HG03469 (cell line): ENCODE measurements at regions not wholly inside any gene's neighbourhood (a gene's known extent, or its start where the extent isn't known, plus 50 kb on each side); places are given as distances from the start of the nearest gene placed in this dataset.

Source experiments
- ATAC-seq: cut with Tn5 transposase; IDR thresholded peaks from one replicate; pipeline ENCODE4 v1.9.1; 2021; ENCODE audit warnings: mild to moderate bottlenecking, moderate library complexity, moderate number of reproducible peaks; ENCODE audit not compliant: unreplicated experiment

DNA sequence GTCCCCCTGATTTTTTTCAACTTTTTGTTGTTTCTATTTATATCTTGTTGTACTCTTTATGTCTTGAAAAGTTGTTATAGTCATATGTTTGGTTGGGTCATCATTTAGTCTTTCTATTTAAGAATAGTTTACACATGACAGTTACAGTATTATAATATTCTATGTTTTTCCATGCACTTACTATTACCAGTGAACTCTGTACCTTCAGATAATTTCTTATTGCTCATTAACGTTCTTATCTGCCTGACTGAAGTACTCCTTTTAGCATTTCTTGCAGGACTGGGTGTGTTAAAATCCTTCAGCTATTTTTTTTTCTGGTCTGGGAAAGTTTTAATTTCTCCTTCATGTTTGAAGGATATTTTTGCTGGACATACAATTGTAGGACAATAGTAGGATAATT, 157.7 kb upstream of the DIPK2B start:
- ATAC-seq: no peak

- ATAC-seq: no peak
Observed at GRCh38 chrX:45353456-45353855, 152.8 kb upstream of the DIPK2B start.

DNA sequence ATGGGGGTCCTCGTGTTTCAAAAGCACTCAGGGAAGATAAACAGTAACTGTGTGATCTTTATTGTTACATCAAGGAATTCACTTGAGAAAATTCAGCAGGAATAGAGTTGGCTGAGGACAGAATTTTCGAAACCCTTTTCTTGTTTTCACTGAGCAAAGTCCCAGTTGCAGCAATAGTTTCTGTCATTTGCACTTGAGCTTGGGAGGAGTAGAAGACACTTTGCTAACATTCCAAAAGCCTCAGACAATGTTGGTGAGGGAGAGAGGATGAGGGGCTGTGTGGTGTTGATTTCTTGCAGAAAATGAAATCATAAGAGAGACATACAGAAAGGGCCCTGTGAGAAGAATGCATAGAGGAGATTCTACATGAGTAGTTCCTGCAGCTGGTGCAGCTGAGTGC, 151.9 kb upstream of the DIPK2B start:
- ATAC-seq: no peak

- no peak for ATAC-seq
Observed at GRCh38 chrX:45351478-45351877, 150.8 kb upstream of the DIPK2B start.

DNA sequence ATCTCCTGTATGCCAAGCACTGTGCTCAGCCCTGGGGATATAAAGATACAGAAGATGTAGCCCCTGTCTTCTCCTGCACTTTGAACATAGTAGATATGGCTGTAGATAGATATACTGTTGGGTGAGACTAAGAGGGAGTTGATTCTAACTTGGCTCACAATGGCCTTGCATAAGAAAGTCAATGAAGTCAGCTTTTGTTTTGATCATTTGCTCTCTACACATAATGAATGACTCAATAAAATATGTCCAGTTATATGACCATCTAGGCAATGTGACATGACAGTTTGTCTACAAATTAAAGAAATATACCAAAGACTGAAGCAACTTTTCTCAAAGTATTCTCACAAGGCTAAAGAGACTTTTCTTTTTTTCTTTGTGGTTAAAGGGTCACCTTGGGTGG, 147.6 kb upstream of the DIPK2B start:
- ATAC-seq: no peak

GRCh38 chrX:45347877-45348276, 147.2 kb upstream of the DIPK2B start:
- ATAC-seq: no peak

GRCh38 chrX:45344594-45344993, 143.9 kb upstream of the DIPK2B start:
- ATAC-seq: no peak

DNA sequence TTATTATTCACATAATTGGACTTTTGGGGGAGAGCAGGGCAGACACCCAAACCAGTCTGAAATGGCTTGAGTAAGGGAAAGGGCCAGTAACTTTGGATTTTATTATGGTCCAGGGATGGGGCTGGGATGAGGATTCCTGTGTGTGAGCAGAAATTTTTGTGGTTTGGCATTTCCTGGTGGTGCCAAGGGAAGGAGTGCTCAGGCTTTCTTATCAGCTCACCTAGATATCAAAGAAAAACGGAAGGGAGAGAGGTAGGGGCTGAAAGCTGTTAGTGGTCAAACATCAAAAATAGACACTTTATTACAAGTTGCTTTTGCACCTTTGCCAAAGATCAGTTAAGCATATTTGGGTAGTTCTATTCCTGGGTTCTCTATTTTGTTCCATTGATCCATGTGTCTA, 128.5 kb upstream of the DIPK2B start:
- ATAC-seq: no peak

DNA sequence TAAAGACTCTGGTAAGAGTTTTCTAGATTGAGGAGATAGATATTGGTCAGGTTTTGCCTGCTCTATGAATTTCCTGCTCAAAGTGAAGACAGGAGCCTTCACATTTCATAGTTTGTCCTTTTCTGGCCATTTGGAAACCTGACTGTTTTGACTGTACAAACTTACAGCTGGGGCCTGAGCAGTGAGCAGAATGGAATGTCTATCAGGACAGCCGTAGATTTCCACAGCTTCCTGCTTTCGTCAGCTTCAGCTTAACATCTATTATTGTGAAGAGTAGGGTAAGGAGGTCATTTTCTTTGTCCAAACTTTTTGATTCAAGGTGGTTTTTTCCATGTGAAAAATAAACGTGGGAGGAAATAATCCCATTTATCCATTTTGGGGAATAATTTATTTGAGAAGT, 124.3 kb upstream of the DIPK2B start:
- no peak for ATAC-seq

GRCh38 chrX:45323387-45323786, 122.7 kb upstream of the DIPK2B start:
- no peak for ATAC-seq

- no peak for ATAC-seq
Observed at GRCh38 chrX:45322820-45323219, 122.1 kb upstream of the DIPK2B start.

GRCh38 chrX:45322382-45322781, 121.7 kb upstream of the DIPK2B start:
- ATAC-seq: no peak

- ATAC-seq: no peak
Observed at GRCh38 chrX:45320191-45320590, 119.5 kb upstream of the DIPK2B start.

DNA sequence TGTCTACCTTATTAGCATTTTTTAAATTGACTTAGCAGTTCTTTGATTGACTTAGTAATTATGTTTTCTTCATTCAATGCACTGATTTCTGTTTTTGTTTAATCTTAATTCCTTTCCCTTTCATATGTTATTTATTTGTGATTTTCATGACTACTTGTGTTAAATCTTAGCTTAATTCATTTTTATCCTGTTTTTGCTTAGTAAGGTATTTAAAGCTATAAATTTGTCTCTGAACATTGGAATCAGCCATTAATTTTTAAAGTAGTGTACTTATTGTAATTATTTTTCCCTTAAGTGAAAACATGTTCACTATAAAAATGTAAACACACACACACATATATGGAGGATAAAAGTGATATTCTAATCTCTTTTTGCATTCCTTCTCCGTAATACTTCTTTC, 109.1 kb upstream of the DIPK2B start:
- no peak for ATAC-seq

- no peak for ATAC-seq
Observed at GRCh38 chrX:45309096-45309495, 108.4 kb upstream of the DIPK2B start.

- ATAC-seq: no peak
Observed at GRCh38 chrX:45306794-45307193, 106.1 kb upstream of the DIPK2B start.

GRCh38 chrX:45300638-45301037, 100.0 kb upstream of the DIPK2B start:
- no peak for ATAC-seq

DNA sequence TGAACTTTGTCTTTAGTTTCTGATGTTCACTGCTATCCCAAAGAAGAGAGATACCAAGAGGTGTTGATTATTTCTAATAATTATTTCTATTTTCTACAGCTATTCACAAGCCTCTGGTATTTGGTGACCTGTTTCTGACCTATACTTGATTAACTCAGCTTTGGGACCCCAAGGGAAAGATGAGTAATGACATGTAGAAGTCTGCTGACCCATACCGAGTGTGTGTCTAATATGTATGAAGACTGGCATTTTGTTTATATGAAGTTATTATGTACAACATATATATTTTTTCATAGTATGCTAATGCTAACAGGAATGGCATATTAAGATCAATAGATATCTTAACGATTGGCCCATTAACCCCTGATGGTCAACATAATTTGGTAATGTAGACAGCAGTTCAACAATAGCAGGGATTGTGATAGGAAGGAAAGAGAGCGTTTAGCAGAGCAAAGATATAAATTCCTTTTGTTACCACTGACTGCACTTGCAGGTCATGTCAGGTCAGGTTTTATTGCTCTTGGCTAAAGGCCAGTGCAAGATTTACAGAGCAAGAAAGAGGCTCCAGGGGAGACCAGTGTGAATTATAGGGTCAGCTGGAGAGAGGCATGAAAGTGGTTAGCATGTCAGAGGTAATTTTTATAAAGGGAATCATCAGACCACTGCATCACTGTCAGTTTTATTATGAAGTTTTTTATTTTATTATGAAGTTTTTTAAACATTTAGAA, 94.7 kb upstream of the DIPK2B start:
- ATAC-seq: no peak

- no peak for ATAC-seq
Observed at GRCh38 chrX:45274576-45274975, 73.9 kb upstream of the DIPK2B start.

DNA sequence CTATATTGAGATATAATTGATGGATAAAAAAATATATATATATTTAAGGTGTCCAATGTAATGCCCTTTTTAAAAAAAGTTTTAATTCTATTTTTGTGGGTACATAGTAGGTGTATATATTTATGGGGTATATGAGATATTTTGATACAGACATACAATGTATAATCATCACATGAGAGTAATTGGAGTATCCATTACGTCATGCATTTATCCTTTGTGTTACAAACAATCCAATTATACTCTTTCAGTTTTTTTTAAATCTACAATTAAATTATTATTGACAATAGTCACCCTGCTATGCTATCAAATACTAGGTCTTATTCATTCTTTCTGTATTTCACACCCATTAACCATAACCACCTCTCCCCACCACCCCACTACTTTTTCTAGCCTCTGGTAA, 66.3 kb upstream of the DIPK2B start:
- no peak for ATAC-seq

DNA sequence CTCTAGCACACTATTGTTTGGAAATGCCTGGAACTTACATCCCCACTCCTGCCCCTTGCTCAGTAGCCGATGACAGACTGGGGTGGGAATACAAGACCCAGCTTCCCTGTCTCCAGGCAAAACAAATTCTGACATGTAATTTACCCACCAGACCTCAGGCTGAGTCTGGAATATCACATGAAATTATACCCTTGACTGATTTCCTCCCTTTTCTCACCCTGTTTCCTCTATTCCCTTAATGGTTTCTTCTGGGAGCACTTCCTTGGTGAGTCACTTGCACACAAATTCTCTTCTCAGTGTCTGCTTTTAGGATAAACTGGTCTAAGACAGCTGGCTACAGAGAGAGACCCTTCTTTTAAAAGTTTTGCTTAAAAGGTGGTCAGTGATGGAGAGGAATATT, 65.8 kb upstream of the DIPK2B start:
- ATAC-seq: no peak

DNA sequence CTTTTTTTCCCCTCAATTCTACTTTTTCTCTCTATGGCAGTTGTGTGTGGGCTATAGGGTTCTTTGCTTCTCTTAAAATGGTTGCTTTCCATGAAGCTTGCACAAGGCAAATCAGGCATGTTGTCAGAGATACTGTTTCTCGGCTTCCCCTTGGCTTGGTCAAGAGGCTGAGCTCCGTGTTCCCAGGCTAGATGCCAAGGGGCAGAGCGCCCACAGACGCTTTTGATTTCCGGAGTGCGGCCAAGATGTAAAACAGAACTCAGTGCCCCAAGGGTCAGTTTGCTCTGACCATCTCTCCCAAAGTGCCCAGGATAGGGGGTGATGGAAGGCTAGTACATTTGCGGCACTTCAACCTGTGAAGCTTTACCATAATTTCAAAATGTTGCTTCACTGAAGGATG, 64.2 kb upstream of the DIPK2B start:
- ATAC-seq: no peak

GRCh38 chrX:45261471-45261870, 60.8 kb upstream of the DIPK2B start:
- ATAC-seq: no peak
